ENCODE measurements at regions not wholly inside any gene's neighbourhood (a gene's known extent, or its start where the extent isn't known, plus 50 kb on each side); places are given as distances from the start of the nearest gene placed in this dataset.
A peak's percentile ranks its signal among the peaks of the same experiment; 100 is the strongest.

GRCh38 chr5:43774881-43775399 is 172.0 kb downstream of the NNT start:
- DNase-seq (no peak), ATAC-seq (no peak)
- H3K27ac ChIP-seq, result no peak overlapping the region
- WGBS (ENCODE audit: insufficient coverage, low coverage, low lambda C conversion rate, missing lambda C conversion rate), result 100% methylated on average over 1 of the region's 1 CpG
- H3K9me3 ChIP-seq, result no peaks in the 10 kb centered on the region
- intact Hi-C loops (cut with DNase I), result no loop called here
- no peak overlapping the region for H3K4me3 ChIP-seq
- no peaks in the 10 kb centered on the region for H3K4me1 ChIP-seq
- TF ChIP-seq CTCF (IDR thresholded peaks at IDR 0.05) (no peak), POLR2A (IDR thresholded peaks at IDR 0.05) (no peak)
- H3K27me3 ChIP-seq, result no peaks in the 10 kb centered on the region
- H3K36me3 ChIP-seq, result no peaks in the 10 kb centered on the region

- Histone ChIP-seq H3K4me3 (no peak overlapping the region), H3K4me1 (no peaks in the 10 kb centered on the region), H3K27me3 (no peaks in the 10 kb centered on the region), H3K9me3 (no peaks in the 10 kb centered on the region), H3K27ac (no peak overlapping the region), H3K36me3 (no peaks in the 10 kb centered on the region)
- no peak for DNase-seq
- ATAC-seq, result peak in 1 of 4 donors; percentile 46
- intact Hi-C loops (cut with DNase I), result no loop called here
- 52% methylated on average over 1 of the region's 1 CpG for WGBS (ENCODE audit: insufficient coverage, low coverage, low lambda C conversion rate, missing lambda C conversion rate)
- TF ChIP-seq POLR2A (IDR thresholded peaks at IDR 0.05), result no peak
- no peak for TF ChIP-seq CTCF (IDR thresholded peaks at IDR 0.05)
These were observed 170.5 kb downstream of the NNT start for GRCh38 chr5:43773478-43773844.

- H3K27ac ChIP-seq, result no peak overlapping the region
- H3K4me3 ChIP-seq, result no peak overlapping the region
- H3K4me1 ChIP-seq, result no peaks in the 10 kb centered on the region
- intact Hi-C loops (cut with DNase I), result no loop called here
- peak in 2 of 4 donors; percentile 39 to 57 for ATAC-seq
- TF ChIP-seq POLR2A (IDR thresholded peaks at IDR 0.05) (no peak), CTCF (IDR thresholded peaks at IDR 0.05) (no peak)
- H3K9me3 ChIP-seq, result no peaks in the 10 kb centered on the region
- no peaks in the 10 kb centered on the region for H3K36me3 ChIP-seq
- no peaks in the 10 kb centered on the region for H3K27me3 ChIP-seq
- no peak for DNase-seq
- 46% methylated on average over 5 of the region's 5 CpGs for WGBS (ENCODE audit: insufficient coverage, low coverage, low lambda C conversion rate, missing lambda C conversion rate)
These were observed 169.9 kb downstream of the NNT start for GRCh38 chr5:43772764-43773477.

GRCh38 chr5:43772458-43772763 is 169.4 kb downstream of the NNT start:
- no peaks in the 10 kb centered on the region for H3K4me1 ChIP-seq
- H3K9me3 ChIP-seq, result no peaks in the 10 kb centered on the region
- no peaks in the 10 kb centered on the region for H3K36me3 ChIP-seq
- 36% methylated on average over 1 of the region's 1 CpG for WGBS (ENCODE audit: insufficient coverage, low coverage, low lambda C conversion rate, missing lambda C conversion rate)
- H3K4me3 ChIP-seq, result no peak overlapping the region
- ATAC-seq, result no peak
- TF ChIP-seq CTCF (IDR thresholded peaks at IDR 0.05) (no peak), POLR2A (IDR thresholded peaks at IDR 0.05) (no peak)
- intact Hi-C loops (cut with DNase I), result no loop called here
- no peak for DNase-seq
- H3K27me3 ChIP-seq, result no peaks in the 10 kb centered on the region
- no peak overlapping the region for H3K27ac ChIP-seq

Measured in right lobe of liver (tissue), 6 donors.